Upper lobe of right lung (tissue), 1 donor: ENCODE measurements at regions not wholly inside any gene's neighbourhood (a gene's known extent, or its start where the extent isn't known, plus 50 kb on each side); places are given as distances from the start of the nearest gene placed in this dataset.

Source experiments
- ATAC-seq: fragments of 200-7000 bp; cut with Tn5 transposase; one replicate; pipeline ENCODE4 v1.9.1; 2020; ENCODE audit warnings: mild to moderate bottlenecking, moderate library complexity
- DNase-seq: peaks from one replicate; pipeline ENCODE4 v3.0.0-alpha.2; 2020
- H3K27ac ChIP-seq: fragments of 200-600 bp; one replicate; pipeline ENCODE4 v1.8.0; 2022
- H3K27me3 ChIP-seq: fragments of 200-600 bp; one replicate; pipeline ENCODE4 v1.8.0; 2022; ENCODE audit warnings: mild to moderate bottlenecking
- H3K36me3 ChIP-seq: fragments of 200-600 bp; one replicate; pipeline ENCODE4 v1.8.0; 2022
- H3K4me1 ChIP-seq: fragments of 200-600 bp; one replicate; pipeline ENCODE4 v1.8.0; 2022
- H3K4me3 ChIP-seq: fragments of 200-600 bp; one replicate; pipeline ENCODE4 v1.8.0; 2022; ENCODE audit warnings: mild to moderate bottlenecking
- H3K9me3 ChIP-seq: fragments of 200-600 bp; one replicate; pipeline ENCODE4 v1.8.0; 2022
- CTCF ChIP-seq: fragments of 200-600 bp; IDR thresholded peaks from one replicate; pipeline ENCODE4 v1.8.0; 2022; ENCODE audit warnings: antibody characterized with exemption
- intact Hi-C: fragments of 100-400 bp; cut with DNase I; formaldehyde crosslinking; loops from one replicate; pipeline ENCODE4 v1.11.0; 2022
- donor health status: DM: no; HTN: yes; CAD: no; lungs with severe emphysema.

- no peaks in the 10 kb centered on the region for H3K36me3 ChIP-seq
- DNase-seq (no peak), ATAC-seq (no peak)
- H3K27ac ChIP-seq = no peak overlapping the region
- H3K4me1 ChIP-seq = no peaks in the 10 kb centered on the region
- no peak for TF ChIP-seq CTCF
- no peak overlapping the region for H3K4me3 ChIP-seq
- H3K9me3 ChIP-seq = no peaks in the 10 kb centered on the region
- no peaks in the 10 kb centered on the region for H3K27me3 ChIP-seq
- intact Hi-C loops = no loop called here
Measured at GRCh38 chr12:85617307-85618091, 218.7 kb downstream of the RASSF9 start.

DNA sequence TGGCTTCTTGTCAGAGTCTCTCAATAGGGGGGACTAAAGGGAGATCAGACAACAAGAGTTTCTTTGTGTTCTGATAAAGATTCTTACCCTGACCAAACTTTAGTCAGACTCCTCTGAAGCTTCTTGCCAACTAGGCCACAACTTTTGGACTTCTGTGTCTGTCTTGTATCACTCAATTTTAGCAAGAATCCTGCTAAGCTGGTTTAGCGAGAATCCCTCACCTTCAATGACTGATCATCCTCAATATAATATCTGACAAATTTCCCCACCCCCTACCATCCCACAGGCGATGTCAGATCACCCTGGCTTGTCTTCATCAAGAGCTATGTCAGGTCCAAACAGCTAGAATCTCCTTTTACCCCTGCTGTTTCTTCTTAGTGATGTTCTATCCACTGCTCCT is 215.2 kb downstream of the RASSF9 start:
- no peak overlapping the region for H3K27ac ChIP-seq
- H3K36me3 ChIP-seq = no peaks in the 10 kb centered on the region
- ATAC-seq = no peak
- no peaks in the 10 kb centered on the region for H3K9me3 ChIP-seq
- TF ChIP-seq CTCF = no peak
- intact Hi-C loops = no loop called here
- no peak for DNase-seq
- H3K4me3 ChIP-seq = no peak overlapping the region
- no peaks in the 10 kb centered on the region for H3K4me1 ChIP-seq
- H3K27me3 ChIP-seq = no peaks in the 10 kb centered on the region

GRCh38 chr12:85623763-85624162 is 212.4 kb downstream of the RASSF9 start:
- DNase-seq (no peak), ATAC-seq (no peak)
- Histone ChIP-seq H3K27me3 (no peaks in the 10 kb centered on the region), H3K4me1 (no peaks in the 10 kb centered on the region), H3K36me3 (no peaks in the 10 kb centered on the region), H3K4me3 (no peak overlapping the region), H3K9me3 (no peaks in the 10 kb centered on the region), H3K27ac (no peak overlapping the region)
- no peak for TF ChIP-seq CTCF
- intact Hi-C loops = no loop called here

DNA sequence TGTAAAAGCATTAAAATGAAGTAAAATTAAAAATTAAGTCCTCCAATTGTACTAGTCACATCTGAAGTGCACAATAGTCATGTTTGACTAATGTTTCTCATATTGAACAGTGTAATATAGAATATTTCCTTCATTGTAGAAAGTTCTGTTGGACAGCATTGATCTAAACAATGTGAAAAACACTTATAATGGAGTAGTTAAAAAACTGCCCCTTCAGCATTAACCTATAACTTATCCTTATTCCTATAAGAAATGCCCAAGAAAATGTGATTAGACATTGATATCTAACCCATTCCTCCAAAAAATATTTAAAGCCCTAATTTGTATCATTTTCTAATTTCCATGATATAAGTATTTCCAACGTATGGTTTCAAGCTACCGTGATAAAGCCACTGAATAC is 210.7 kb downstream of the RASSF9 start:
- intact Hi-C loops = no loop called here
- Histone ChIP-seq H3K4me1 (no peaks in the 10 kb centered on the region), H3K9me3 (no peaks in the 10 kb centered on the region), H3K27me3 (no peaks in the 10 kb centered on the region), H3K27ac (no peak overlapping the region), H3K4me3 (no peak overlapping the region), H3K36me3 (no peaks in the 10 kb centered on the region)
- ATAC-seq = no peak
- no peak for TF ChIP-seq CTCF
- DNase-seq = no peak

- Histone ChIP-seq H3K4me1 (no peaks in the 10 kb centered on the region), H3K9me3 (no peaks in the 10 kb centered on the region), H3K27me3 (no peaks in the 10 kb centered on the region), H3K36me3 (no peaks in the 10 kb centered on the region), H3K27ac (no peak overlapping the region), H3K4me3 (no peak overlapping the region)
- intact Hi-C loops = no loop called here
- TF ChIP-seq CTCF = no peak
- ATAC-seq (no peak), DNase-seq (no peak)
Measured at GRCh38 chr12:85626001-85626783, 210.0 kb downstream of the RASSF9 start.
